Epithelial cell of prostate (primary cell): ENCODE measurements at regions not wholly inside any gene's neighbourhood (a gene's known extent, or its start where the extent isn't known, plus 50 kb on each side); places are given as distances from the start of the nearest gene placed in this dataset.
A peak's percentile ranks its signal among the peaks of the same experiment; 100 is the strongest.
"Not testable (repeated sequence)": the region's sequence is repeated elsewhere in the genome, so short reads cannot be mapped to it uniquely, and the experiment has no call there.

ENCODE experiments used
- DNase-seq: peaks from one replicate; pipeline ENCODE4 v3.0.0-alpha.2; 2011; ENCODE audit warnings: low read depth, low spot score
- H3K27ac ChIP-seq: fragments of 450-650 bp; 2 replicates; pipeline ENCODE4 v1.5.1; 2017; ENCODE audit warnings: mild to moderate bottlenecking

- no peak overlapping the region for H3K27ac ChIP-seq
- DNase-seq = no peak
Observed at GRCh38 chr6:3532296-3532916, 75.6 kb upstream of the SLC22A23 start.

GRCh38 chr6:3531481-3531880, 74.6 kb upstream of the SLC22A23 start:
- no peak for DNase-seq
- H3K27ac ChIP-seq = no peak overlapping the region

- DNase-seq = no peak
- no peak overlapping the region for H3K27ac ChIP-seq
Observed at GRCh38 chr6:3530515-3530914, 73.7 kb upstream of the SLC22A23 start.

- no peak for DNase-seq
- no peak overlapping the region for H3K27ac ChIP-seq
Observed at GRCh38 chr6:3529721-3530120, 72.9 kb upstream of the SLC22A23 start.

GRCh38 chr6:3529232-3529631, 72.4 kb upstream of the SLC22A23 start:
- H3K27ac ChIP-seq = no peak overlapping the region
- no peak for DNase-seq

- DNase-seq, H3K27ac ChIP-seq: not testable (repeated sequence)
Observed at GRCh38 chr6:3528081-3528671, 71.3 kb upstream of the SLC22A23 start.

- peak overlapping the region; percentile 79 for H3K27ac ChIP-seq
- no peak for DNase-seq
Observed at GRCh38 chr6:3527651-3527977, 70.8 kb upstream of the SLC22A23 start.

- peak overlapping the region; percentile 79 for H3K27ac ChIP-seq
- no peak for DNase-seq
Observed at GRCh38 chr6:3526962-3527650, 70.3 kb upstream of the SLC22A23 start.

- H3K27ac ChIP-seq = peak overlapping the region; percentile 79
- no peak for DNase-seq
Observed at GRCh38 chr6:3525915-3526314, 69.1 kb upstream of the SLC22A23 start.

GRCh38 chr6:3524456-3524855, 67.6 kb upstream of the SLC22A23 start:
- H3K27ac ChIP-seq = no peak overlapping the region
- DNase-seq = no peak

GRCh38 chr6:3523966-3524365, 67.1 kb upstream of the SLC22A23 start:
- H3K27ac ChIP-seq = no peak overlapping the region

GRCh38 chr6:3523271-3523670, 66.4 kb upstream of the SLC22A23 start:
- no peak for DNase-seq
- H3K27ac ChIP-seq = peak overlapping the region; percentile 25

More at GRCh38 chr6:3523966-3524365, 67.1 kb upstream of the SLC22A23 start:
- DNase-seq = no peak

- DNase-seq = no peak
Observed at GRCh38 chr6:3522561-3523260, 65.9 kb upstream of the SLC22A23 start.

GRCh38 chr6:3520281-3521230, 63.7 kb upstream of the SLC22A23 start:
- H3K27ac ChIP-seq = no peak overlapping the region

More at GRCh38 chr6:3522561-3523260, 65.9 kb upstream of the SLC22A23 start:
- peak overlapping the region; percentile 25 for H3K27ac ChIP-seq

GRCh38 chr6:3518356-3519190, 61.7 kb upstream of the SLC22A23 start:
- peak overlapping the region; percentile 54 for H3K27ac ChIP-seq
- DNase-seq = peak; percentile 70

More at GRCh38 chr6:3520281-3521230, 63.7 kb upstream of the SLC22A23 start:
- DNase-seq = no peak

- H3K27ac ChIP-seq = peak overlapping the region; percentile 54
- peak; percentile 81 for DNase-seq
Observed at GRCh38 chr6:3517350-3517749, 60.5 kb upstream of the SLC22A23 start.

GRCh38 chr6:3516092-3516491, 59.2 kb upstream of the SLC22A23 start:
- no peak overlapping the region for H3K27ac ChIP-seq
- no peak for DNase-seq

- H3K27ac ChIP-seq = no peak overlapping the region
- DNase-seq = no peak
Observed at GRCh38 chr6:3515669-3516068, 58.8 kb upstream of the SLC22A23 start.

- H3K27ac ChIP-seq = no peak overlapping the region
- DNase-seq = no peak
Observed at GRCh38 chr6:3513416-3513815, 56.6 kb upstream of the SLC22A23 start.
